GM06990 (cell line): ENCODE measurements at regions not wholly inside any gene's neighbourhood (a gene's known extent, or its start where the extent isn't known, plus 50 kb on each side); places are given as distances from the start of the nearest gene placed in this dataset.

Experiments used
- DNase-seq: peaks from one replicate; pipeline ENCODE4 v3.0.0-alpha.2; 2011; ENCODE audit not compliant: insufficient read length; ENCODE audit errors: extremely low read depth
- H3K27me3 ChIP-seq: replicated peaks from 2 replicates; pipeline ENCODE4 v1.6.0; 2011; ENCODE audit warnings: low read length; ENCODE audit not compliant: control insufficient read depth, insufficient read depth
- H3K36me3 ChIP-seq: 2 replicates; pipeline ENCODE4 v1.5.1; 2011; ENCODE audit warnings: low read length; ENCODE audit not compliant: control insufficient read depth, insufficient read depth
- H3K4me3 ChIP-seq: replicated peaks from 2 replicates; pipeline ENCODE4 v1.5.1; 2011; ENCODE audit warnings: low read depth, mild to moderate bottlenecking, control low read depth, low read length
- CTCF ChIP-seq: IDR thresholded peaks from 2 replicates; pipeline ENCODE4 v1.5.1; 2011; ENCODE audit warnings: low read length, control low read depth, mild to moderate bottlenecking, inconsistent platforms; ENCODE audit not compliant: insufficient read depth, poor library complexity, severe bottlenecking

- no peaks in the 10 kb centered on the region for H3K27me3 ChIP-seq
- H3K36me3 ChIP-seq: no peaks in the 10 kb centered on the region
- TF ChIP-seq CTCF: no peak
- H3K4me3 ChIP-seq: no peak overlapping the region
- no peak for DNase-seq
Measured at GRCh38 chr14:54206516-54206915, 190.3 kb upstream of the CDKN3 start.

GRCh38 chr14:54207075-54207474 is 189.7 kb upstream of the CDKN3 start:
- no peak for DNase-seq
- TF ChIP-seq CTCF: no peak
- H3K27me3 ChIP-seq: no peaks in the 10 kb centered on the region
- no peak overlapping the region for H3K4me3 ChIP-seq
- H3K36me3 ChIP-seq: no peaks in the 10 kb centered on the region

GRCh38 chr14:54207476-54208462 is 189.0 kb upstream of the CDKN3 start:
- DNase-seq: no peak
- no peaks in the 10 kb centered on the region for H3K27me3 ChIP-seq
- no peak for TF ChIP-seq CTCF
- H3K4me3 ChIP-seq: no peak overlapping the region
- H3K36me3 ChIP-seq: no peaks in the 10 kb centered on the region

GRCh38 chr14:54208751-54209150 is 188.1 kb upstream of the CDKN3 start:
- no peaks in the 10 kb centered on the region for H3K36me3 ChIP-seq
- no peaks in the 10 kb centered on the region for H3K27me3 ChIP-seq
- no peak for DNase-seq
- TF ChIP-seq CTCF: no peak
- H3K4me3 ChIP-seq: no peak overlapping the region

- DNase-seq: no peak
- Histone ChIP-seq H3K36me3 (no peaks in the 10 kb centered on the region), H3K27me3 (no peaks in the 10 kb centered on the region), H3K4me3 (no peak overlapping the region)
- TF ChIP-seq CTCF: no peak
Measured at GRCh38 chr14:54209511-54210250, 187.1 kb upstream of the CDKN3 start.
